Body of pancreas (tissue), 4 donors: ENCODE measurements at regions not wholly inside any gene's neighbourhood (a gene's known extent, or its start where the extent isn't known, plus 50 kb on each side); places are given as distances from the start of the nearest gene placed in this dataset.

ENCODE experiments used
- POLR2A ChIP-seq, 3 donors: fragments of 450-650 bp; IDR thresholded peaks; one replicate each; pipeline ENCODE4 v1.6.1; 2016; ENCODE audit warnings: antibody characterized with exemption in 3 of 3, mild to moderate bottlenecking in 2 of 3
- TF ChIP-seq, protein P1 (sequence below), 7 experiments: fragments of 450-650 bp in 4 of 7; fragments of 200-600 bp in 3 of 7; sonication (generic) in 3 of 7; IDR thresholded peaks; one replicate each; pipeline ENCODE4 v1.5.1; 2016 to 2019; ENCODE audit warnings: antibody characterized with exemption in 7 of 7

- TF ChIP-seq, protein P1, sequence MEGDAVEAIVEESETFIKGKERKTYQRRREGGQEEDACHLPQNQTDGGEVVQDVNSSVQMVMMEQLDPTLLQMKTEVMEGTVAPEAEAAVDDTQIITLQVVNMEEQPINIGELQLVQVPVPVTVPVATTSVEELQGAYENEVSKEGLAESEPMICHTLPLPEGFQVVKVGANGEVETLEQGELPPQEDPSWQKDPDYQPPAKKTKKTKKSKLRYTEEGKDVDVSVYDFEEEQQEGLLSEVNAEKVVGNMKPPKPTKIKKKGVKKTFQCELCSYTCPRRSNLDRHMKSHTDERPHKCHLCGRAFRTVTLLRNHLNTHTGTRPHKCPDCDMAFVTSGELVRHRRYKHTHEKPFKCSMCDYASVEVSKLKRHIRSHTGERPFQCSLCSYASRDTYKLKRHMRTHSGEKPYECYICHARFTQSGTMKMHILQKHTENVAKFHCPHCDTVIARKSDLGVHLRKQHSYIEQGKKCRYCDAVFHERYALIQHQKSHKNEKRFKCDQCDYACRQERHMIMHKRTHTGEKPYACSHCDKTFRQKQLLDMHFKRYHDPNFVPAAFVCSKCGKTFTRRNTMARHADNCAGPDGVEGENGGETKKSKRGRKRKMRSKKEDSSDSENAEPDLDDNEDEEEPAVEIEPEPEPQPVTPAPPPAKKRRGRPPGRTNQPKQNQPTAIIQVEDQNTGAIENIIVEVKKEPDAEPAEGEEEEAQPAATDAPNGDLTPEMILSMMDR (IDR thresholded peaks at IDR 0.05): no peak
- TF ChIP-seq POLR2A (IDR thresholded peaks at IDR 0.05): no peak
Observed at GRCh38 chr5:118486647-118487225, 501.6 kb downstream of the DTWD2 start.
